ENCODE measurements at regions not wholly inside any gene's neighbourhood (a gene's known extent, or its start where the extent isn't known, plus 50 kb on each side); places are given as distances from the start of the nearest gene placed in this dataset.
"Not testable (repeated sequence)": the region's sequence is repeated elsewhere in the genome, so short reads cannot be mapped to it uniquely, and the experiment has no call there.

- Histone ChIP-seq H3K4me3 (no peak overlapping the region), H3K27me3 (replicated peaks; ENCODE audit: insufficient read depth) (no peaks in the 10 kb centered on the region), H3K4me1 (ENCODE audit: control insufficient read depth in 1 of 2, low read depth in 2 of 2) (no peaks in the 10 kb centered on the region), H3K36me3 (no peaks in the 10 kb centered on the region), H3K27ac (no peak overlapping the region), H3K9me3 (no peaks in the 10 kb centered on the region)
- ATAC-seq (ENCODE audit: insufficient number of reproducible peaks, low FRiP score, low read depth) (no peak), DNase-seq (ENCODE audit: low spot score) (no peak)
- TF ChIP-seq CTCF (IDR thresholded peaks at IDR 0.05), result no peak
These were observed 514.5 kb upstream of the SMIM31 start for GRCh38 chr4:164239433-164239832.

GRCh38 chr4:164239976-164240375 is 514.0 kb upstream of the SMIM31 start:
- no peak for ATAC-seq (ENCODE audit: insufficient number of reproducible peaks, low FRiP score, low read depth)
- Histone ChIP-seq H3K9me3 (no peaks in the 10 kb centered on the region), H3K27me3 (replicated peaks; ENCODE audit: insufficient read depth) (no peaks in the 10 kb centered on the region), H3K4me1 (ENCODE audit: control insufficient read depth in 1 of 2, low read depth in 2 of 2) (no peaks in the 10 kb centered on the region), H3K36me3 (no peaks in the 10 kb centered on the region), H3K27ac (no peak overlapping the region), H3K4me3 (no peak overlapping the region)
- TF ChIP-seq CTCF (IDR thresholded peaks at IDR 0.05), result no peak
- DNase-seq (ENCODE audit: low spot score), result no peak

GRCh38 chr4:164251257-164251656 is 502.7 kb upstream of the SMIM31 start:
- Histone ChIP-seq H3K36me3 (no peaks in the 10 kb centered on the region), H3K27me3 (replicated peaks; ENCODE audit: insufficient read depth) (no peaks in the 10 kb centered on the region), H3K9me3 (no peaks in the 10 kb centered on the region), H3K4me1 (ENCODE audit: control insufficient read depth in 1 of 2, low read depth in 2 of 2) (no peaks in the 10 kb centered on the region), H3K4me3 (no peak overlapping the region), H3K27ac (no peak overlapping the region)
- no peak for ATAC-seq (ENCODE audit: insufficient number of reproducible peaks, low FRiP score, low read depth)
- no peak for TF ChIP-seq CTCF (IDR thresholded peaks at IDR 0.05)
- no peak for DNase-seq (ENCODE audit: low spot score)

- no peak overlapping the region for H3K4me3 ChIP-seq
- no peak overlapping the region for H3K27ac ChIP-seq
- no peaks in the 10 kb centered on the region for H3K4me1 ChIP-seq (ENCODE audit: control insufficient read depth in 1 of 2, low read depth in 2 of 2)
- no peaks in the 10 kb centered on the region for H3K36me3 ChIP-seq
- TF ChIP-seq CTCF (IDR thresholded peaks at IDR 0.05), result no peak
- DNase-seq (ENCODE audit: low spot score) (no peak), ATAC-seq (ENCODE audit: insufficient number of reproducible peaks, low FRiP score, low read depth) (no peak)
- H3K9me3 ChIP-seq, result no peaks in the 10 kb centered on the region
- no peaks in the 10 kb centered on the region for H3K27me3 ChIP-seq (replicated peaks; ENCODE audit: insufficient read depth)
These were observed 501.6 kb upstream of the SMIM31 start for GRCh38 chr4:164252286-164252685.

- no peak overlapping the region for H3K27ac ChIP-seq
- ATAC-seq (ENCODE audit: insufficient number of reproducible peaks, low FRiP score, low read depth) (no peak), DNase-seq (ENCODE audit: low spot score) (no peak)
- TF ChIP-seq CTCF (IDR thresholded peaks at IDR 0.05), result no peak
- no peaks in the 10 kb centered on the region for H3K4me1 ChIP-seq (ENCODE audit: control insufficient read depth in 1 of 2, low read depth in 2 of 2)
- no peaks in the 10 kb centered on the region for H3K36me3 ChIP-seq
- H3K4me3 ChIP-seq, result no peak overlapping the region
- no peaks in the 10 kb centered on the region for H3K27me3 ChIP-seq (replicated peaks; ENCODE audit: insufficient read depth)
- H3K9me3 ChIP-seq, result no peaks in the 10 kb centered on the region
These were observed 492.1 kb upstream of the SMIM31 start for GRCh38 chr4:164261831-164262230.

GRCh38 chr4:164262508-164262907 is 491.4 kb upstream of the SMIM31 start:
- not testable (repeated sequence) for H3K9me3 ChIP-seq; H3K27ac ChIP-seq; H3K4me3 ChIP-seq; ATAC-seq (ENCODE audit: insufficient number of reproducible peaks, low FRiP score, low read depth); H3K27me3 ChIP-seq (replicated peaks; ENCODE audit: insufficient read depth); H3K4me1 ChIP-seq (ENCODE audit: control insufficient read depth in 1 of 2, low read depth in 2 of 2); H3K36me3 ChIP-seq; DNase-seq (ENCODE audit: low spot score)

GRCh38 chr4:164277414-164277813 is 476.5 kb upstream of the SMIM31 start:
- not testable (repeated sequence) for H3K36me3 ChIP-seq; ATAC-seq (ENCODE audit: insufficient number of reproducible peaks, low FRiP score, low read depth); H3K27ac ChIP-seq; H3K4me3 ChIP-seq; DNase-seq (ENCODE audit: low spot score); H3K9me3 ChIP-seq; H3K4me1 ChIP-seq (ENCODE audit: control insufficient read depth in 1 of 2, low read depth in 2 of 2); H3K27me3 ChIP-seq (replicated peaks; ENCODE audit: insufficient read depth)
